HEK293T (cell line): ENCODE measurements at regions not wholly inside any gene's neighbourhood (a gene's known extent, or its start where the extent isn't known, plus 50 kb on each side); places are given as distances from the start of the nearest gene placed in this dataset.

ENCODE experiments used
- CTCF ChIA-PET: fragments of 350-600 bp; formaldehyde crosslinking; extraction: SDS; loops from one replicate; lab custom pipeline; 2021; ENCODE audit warnings: antibody characterized with exemption, inconsistent platforms; lab: Yijun Ruan, JAX
- POLR2A ChIA-PET: fragments of 350-600 bp; formaldehyde crosslinking; extraction: SDS; loops from one replicate; lab custom pipeline; 2020; ENCODE audit warnings: antibody characterized with exemption, inconsistent platforms; lab: Yijun Ruan, JAX
- DNase-seq: peaks from one replicate; pipeline ENCODE4 v3.0.0; 2012; ENCODE audit warnings: mixed read lengths; ENCODE audit errors: extremely low spot score
- ARNT ChIP-seq: fragments of 450-650 bp; IDR thresholded peaks from 2 replicates; pipeline ENCODE4 v1.6.1; 2017; ENCODE audit warnings: mild to moderate bottlenecking
- BHLHE40 ChIP-seq: fragments of 450-650 bp; IDR thresholded peaks from 2 replicates; pipeline ENCODE4 v1.6.1; 2016; ENCODE audit warnings: mild to moderate bottlenecking, moderate library complexity, borderline replicate concordance
- CTBP1 ChIP-seq: fragments of 450-650 bp; IDR thresholded peaks from 2 replicates; pipeline ENCODE4 v1.6.1; 2016; ENCODE audit warnings: borderline replicate concordance
- ELF4 ChIP-seq: fragments of 450-650 bp; IDR thresholded peaks from 2 replicates; pipeline ENCODE4 v1.6.1; 2017; ENCODE audit warnings: antibody characterized with exemption
- FOXA1 ChIP-seq: fragments of 450-650 bp; IDR thresholded peaks from 2 replicates; pipeline ENCODE4 v1.6.1; 2016; ENCODE audit warnings: mild to moderate bottlenecking
- FOXK2 ChIP-seq: fragments of 450-650 bp; IDR thresholded peaks from 2 replicates; pipeline ENCODE4 v1.6.1; 2016; ENCODE audit warnings: mild to moderate bottlenecking
- FOXM1 ChIP-seq: fragments of 450-650 bp; IDR thresholded peaks from 2 replicates; pipeline ENCODE4 v1.6.1; 2017; ENCODE audit warnings: mild to moderate bottlenecking, borderline replicate concordance
- HDGF ChIP-seq: fragments of 450-650 bp; IDR thresholded peaks from 2 replicates; pipeline ENCODE4 v1.6.1; 2017; ENCODE audit warnings: antibody characterized with exemption, borderline replicate concordance
- L3MBTL2 ChIP-seq: fragments of 450-650 bp; conservative IDR thresholded peaks from 2 replicates; pipeline ENCODE4 v1.6.1; 2016; ENCODE audit warnings: mild to moderate bottlenecking
- LEF1 ChIP-seq: fragments of 450-650 bp; IDR thresholded peaks from 2 replicates; pipeline ENCODE4 v1.6.1; 2017; ENCODE audit warnings: mild to moderate bottlenecking, borderline replicate concordance
- NFRKB ChIP-seq: fragments of 450-650 bp; IDR thresholded peaks from 2 replicates; pipeline ENCODE4 v1.6.1; 2016; ENCODE audit warnings: mild to moderate bottlenecking, moderate library complexity
- SP1 ChIP-seq: fragments of 450-650 bp; IDR thresholded peaks from 2 replicates; pipeline ENCODE4 v1.6.1; 2017
- SUZ12 ChIP-seq: fragments of 450-650 bp; IDR thresholded peaks from 2 replicates; pipeline ENCODE4 v1.6.1; 2016; ENCODE audit warnings: mild to moderate bottlenecking
- TARDBP ChIP-seq: fragments of 450-650 bp; IDR thresholded peaks from 2 replicates; pipeline ENCODE4 v1.6.1; 2016
- ZNF384 ChIP-seq: fragments of 450-650 bp; IDR thresholded peaks from 2 replicates; pipeline ENCODE4 v1.6.1; 2016
- TF ChIP-seq, protein P1 (sequence below): fragments of 450-650 bp; IDR thresholded peaks from 2 replicates; pipeline ENCODE4 v1.6.1; 2016

DNA sequence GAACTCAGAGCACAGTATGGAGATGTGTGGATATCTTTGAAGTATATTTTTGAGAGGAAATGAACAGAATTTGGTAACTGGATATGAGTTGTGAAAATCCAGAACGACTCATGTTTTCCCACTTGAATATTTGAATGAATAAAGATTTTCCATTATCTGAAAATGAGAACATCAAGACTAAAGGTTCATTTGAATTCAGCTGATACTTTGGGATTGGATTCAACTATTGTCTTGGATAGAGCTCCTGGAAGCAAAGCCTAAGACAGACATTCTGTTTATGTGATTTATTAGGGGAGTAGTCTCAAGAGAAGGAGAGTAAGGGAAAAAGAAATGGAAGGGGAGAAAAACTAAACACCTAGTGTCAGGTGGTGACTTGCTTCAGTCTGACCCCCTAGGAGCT lies 256.0 kb upstream of the LYPLAL1 start:
- CTCF ChIA-PET = no interaction called here
- POLR2A ChIA-PET = no interaction called here
- TF ChIP-seq L3MBTL2 (no peak), NFRKB (no peak), FOXA1 (no peak), FOXM1 (no peak), FOXK2 (no peak), ELF4 (no peak)

DNA sequence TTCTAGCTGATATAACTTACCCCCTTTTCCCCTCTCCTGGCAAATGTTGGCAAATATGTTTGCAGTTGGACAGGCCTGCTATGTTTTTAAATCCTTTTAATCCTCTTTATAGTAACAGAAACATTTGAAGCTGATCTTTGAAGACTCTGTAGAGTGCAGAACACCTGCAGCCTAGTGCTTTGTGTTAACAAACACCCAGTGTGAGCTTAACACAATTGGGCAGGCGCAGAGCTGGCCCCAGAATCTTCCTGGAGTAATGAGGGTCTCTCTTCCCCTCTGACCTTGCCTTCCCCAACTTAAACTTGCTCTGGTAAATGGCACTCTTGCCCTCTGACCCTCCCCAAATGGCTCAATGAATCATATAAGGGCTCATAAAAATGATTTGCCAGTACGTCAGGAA lies 247.9 kb upstream of the LYPLAL1 start:
- DNase-seq = no peak

More for the DNA sequence above, 256.0 kb upstream of the LYPLAL1 start:
- no peak for DNase-seq

DNA sequence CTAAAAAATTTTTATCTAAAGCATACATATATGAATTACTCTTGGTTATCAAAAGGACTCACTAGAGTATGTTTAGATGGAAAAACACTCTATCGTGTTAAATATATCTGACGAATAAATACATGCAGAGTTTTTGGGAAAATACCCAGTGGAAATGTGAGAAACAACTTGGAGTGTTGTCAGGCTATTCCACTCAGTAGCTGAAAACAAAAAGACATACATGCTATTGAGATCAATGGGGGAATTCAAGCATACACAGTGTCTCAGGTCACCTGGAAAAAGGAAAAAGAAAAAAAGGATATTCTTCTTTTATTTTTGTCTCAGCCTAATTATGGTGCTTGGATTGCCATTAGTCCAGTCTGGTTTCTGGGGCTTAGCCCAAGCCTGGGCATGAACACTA lies 247.0 kb upstream of the LYPLAL1 start:
- ChIA-PET POLR2A (no interaction called here), CTCF (no interaction called here)
- no peak for DNase-seq
- TF ChIP-seq TARDBP = no peak
- no peak for TF ChIP-seq NFRKB
- TF ChIP-seq HDGF = no peak
- TF ChIP-seq SP1 = no peak
- no peak for TF ChIP-seq FOXM1
- no peak for TF ChIP-seq BHLHE40
- no peak for TF ChIP-seq ZNF384
- no peak for TF ChIP-seq FOXK2
- TF ChIP-seq, protein P1, sequence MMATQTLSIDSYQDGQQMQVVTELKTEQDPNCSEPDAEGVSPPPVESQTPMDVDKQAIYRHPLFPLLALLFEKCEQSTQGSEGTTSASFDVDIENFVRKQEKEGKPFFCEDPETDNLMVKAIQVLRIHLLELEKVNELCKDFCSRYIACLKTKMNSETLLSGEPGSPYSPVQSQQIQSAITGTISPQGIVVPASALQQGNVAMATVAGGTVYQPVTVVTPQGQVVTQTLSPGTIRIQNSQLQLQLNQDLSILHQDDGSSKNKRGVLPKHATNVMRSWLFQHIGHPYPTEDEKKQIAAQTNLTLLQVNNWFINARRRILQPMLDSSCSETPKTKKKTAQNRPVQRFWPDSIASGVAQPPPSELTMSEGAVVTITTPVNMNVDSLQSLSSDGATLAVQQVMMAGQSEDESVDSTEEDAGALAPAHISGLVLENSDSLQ = no peak
- TF ChIP-seq ELF4 = no peak
- TF ChIP-seq LEF1 = no peak
- no peak for TF ChIP-seq ARNT

More for the DNA sequence above, 247.9 kb upstream of the LYPLAL1 start:
- POLR2A ChIA-PET = no interaction called here
- TF ChIP-seq BHLHE40 (no peak), FOXA1 (no peak), L3MBTL2 (no peak), ELF4 (no peak), SUZ12 (no peak), SP1 (no peak), NFRKB (no peak), FOXK2 (no peak), HDGF (no peak)
- TF ChIP-seq, protein P1 = no peak
- CTCF ChIA-PET = no interaction called here

DNA sequence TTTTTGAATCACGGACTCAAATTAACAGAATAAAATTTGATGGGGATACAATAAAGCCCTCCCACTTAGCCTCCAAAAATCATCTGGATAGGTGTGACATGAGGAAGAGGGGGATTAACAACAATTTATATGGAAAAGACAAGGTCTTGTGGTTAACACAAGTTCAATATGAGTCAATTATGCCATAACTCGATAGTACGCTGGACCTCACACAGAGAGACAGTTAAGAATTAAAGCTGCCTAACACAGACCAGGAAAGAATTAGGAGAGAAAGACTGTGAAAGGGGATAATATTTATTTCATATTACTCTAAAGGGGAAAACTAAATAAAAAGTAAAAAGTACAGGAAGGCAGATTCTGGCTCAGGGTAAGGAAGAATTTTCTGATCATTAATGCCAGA lies 243.7 kb upstream of the LYPLAL1 start:
- DNase-seq = no peak
- TF ChIP-seq LEF1 (no peak), L3MBTL2 (no peak), HDGF (no peak), ELF4 (no peak), ARNT (no peak), FOXA1 (no peak), ZNF384 (no peak), NFRKB (no peak), BHLHE40 (no peak)
- TF ChIP-seq, protein P1 = no peak
- ChIA-PET POLR2A (no interaction called here), CTCF (no interaction called here)

DNA sequence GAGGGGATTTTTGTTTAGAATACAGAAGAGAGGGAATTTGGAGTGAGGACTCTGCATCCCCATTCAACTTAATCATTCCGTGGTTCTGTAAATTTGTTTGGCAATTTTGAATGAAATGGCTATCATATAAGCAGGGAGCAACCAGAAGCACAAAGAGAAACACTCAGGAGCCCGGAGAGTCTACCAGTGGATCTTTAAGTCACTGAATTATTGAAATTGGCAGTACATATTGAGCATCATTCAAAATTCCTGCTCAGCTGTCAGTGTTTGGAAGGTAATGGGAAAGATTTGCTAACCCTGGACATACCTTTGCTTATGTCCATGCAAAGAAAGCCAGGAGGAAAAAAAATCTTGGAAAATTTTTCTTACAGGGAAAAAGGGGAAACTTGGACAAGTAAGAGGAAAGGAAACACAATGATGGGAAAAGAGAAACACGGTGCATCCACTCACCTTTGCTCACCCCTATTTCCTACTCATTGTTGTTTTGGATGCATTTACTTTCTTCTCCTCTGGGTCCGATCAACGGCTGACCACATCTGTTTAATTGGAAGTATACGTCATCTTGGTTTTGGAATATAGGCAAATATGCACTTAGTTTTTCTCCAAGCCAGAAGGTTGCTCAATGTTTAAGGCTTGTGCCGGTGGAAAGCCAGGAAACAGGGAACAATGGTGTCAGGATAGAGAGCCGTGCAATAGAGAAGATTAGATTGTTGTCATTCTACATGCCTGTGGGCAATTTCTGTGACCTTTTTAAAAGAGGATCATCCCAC lies 243.0 kb upstream of the LYPLAL1 start:
- TF ChIP-seq ARNT = no peak
- TF ChIP-seq, protein P1 = no peak
- ChIA-PET CTCF (no interaction called here), POLR2A (no interaction called here)
- DNase-seq = no peak

DNA sequence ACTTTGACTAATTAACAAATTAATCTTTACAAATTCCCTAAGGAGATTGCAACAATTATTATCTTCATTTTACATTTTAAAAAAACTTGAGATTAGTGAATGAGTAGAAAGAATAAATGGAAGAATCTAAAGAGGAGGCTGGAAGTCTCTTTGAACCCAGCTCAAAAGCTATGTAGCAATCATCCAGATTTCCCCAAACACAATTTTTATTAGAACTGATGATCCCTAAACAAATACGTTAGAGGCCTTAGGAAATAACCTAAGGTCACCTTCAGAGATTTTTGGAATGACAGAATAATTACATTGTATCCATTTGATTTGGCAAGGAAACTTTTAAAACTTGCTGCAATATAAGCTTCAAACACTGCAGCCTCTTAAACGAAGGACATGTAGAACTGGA lies 242.4 kb upstream of the LYPLAL1 start:
- ChIA-PET POLR2A (no interaction called here), CTCF (no interaction called here)
- no peak for DNase-seq
- TF ChIP-seq LEF1 (no peak), TARDBP (no peak), BHLHE40 (no peak), ARNT (no peak), NFRKB (no peak), FOXM1 (no peak), ZNF384 (no peak), FOXA1 (no peak), HDGF (no peak), L3MBTL2 (no peak), CTBP1 (no peak), SUZ12 (no peak), FOXK2 (no peak), ELF4 (no peak), SP1 (no peak)
- TF ChIP-seq, protein P1 = no peak
